Activated B cell treated with CpG ODN at 0.5 μM for 24 hours (primary cell): ENCODE measurements at regions not wholly inside any gene's neighbourhood (a gene's known extent, or its start where the extent isn't known, plus 50 kb on each side); places are given as distances from the start of the nearest gene placed in this dataset.

ENCODE experiments used
- ATAC-seq: fragments of 200-7000 bp; cut with Tn5 transposase; one replicate; pipeline ENCODE4 v1.10.0; 2021; ENCODE audit warnings: low read depth, mild to moderate bottlenecking, moderate library complexity
- CTCF ChIA-PET: fragments of 350-600 bp; sonication (Branson Sonifier 250); formaldehyde crosslinking; loops from one replicate; lab custom pipeline; 2021; ENCODE audit warnings: antibody characterized with exemption; lab: Charles Lee
- POLR2A ChIA-PET: fragments of 350-600 bp; sonication (Branson Sonifier 250); formaldehyde crosslinking; loops from one replicate; lab custom pipeline; 2021; ENCODE audit warnings: antibody characterized with exemption; lab: Charles Lee
- DNase-seq: peaks from one replicate; pipeline ENCODE4 v3.0.0; 2022
- H3K27ac Mint-ChIP-seq: one replicate; pipeline ENCODE4 v1.8.0; 2020; ENCODE audit warnings: mixed read lengths
- H3K27me3 Mint-ChIP-seq: one replicate; pipeline ENCODE4 v1.8.0; 2021; ENCODE audit warnings: mixed read lengths
- H3K36me3 Mint-ChIP-seq: one replicate; pipeline ENCODE4 v1.8.0; 2021; ENCODE audit warnings: low read depth, mixed read lengths
- H3K4me1 Mint-ChIP-seq: one replicate; pipeline ENCODE4 v1.8.0; 2021; ENCODE audit warnings: mixed read lengths
- H3K4me3 Mint-ChIP-seq: one replicate; pipeline ENCODE4 v1.8.0; 2020; ENCODE audit warnings: mild to moderate bottlenecking, mixed read lengths
- H3K9me3 Mint-ChIP-seq: one replicate; pipeline ENCODE4 v1.8.0; 2020; ENCODE audit warnings: mixed read lengths
- intact Hi-C: fragments of 100-400 bp; cut with micrococcal nuclease; formaldehyde crosslinking; loops from one replicate; pipeline ENCODE4 v1.15.1; 2024
- TF ChIP-seq, protein P1 (sequence below): fragments of 200-600 bp; IDR thresholded peaks from one replicate; pipeline ENCODE4 v1.8.0; 2022; ENCODE audit warnings: antibody characterized with exemption, mild to moderate bottlenecking

GRCh38 chr5:167802755-167803431 is 488.6 kb upstream of the WWC1 start:
- TF ChIP-seq, protein P1, sequence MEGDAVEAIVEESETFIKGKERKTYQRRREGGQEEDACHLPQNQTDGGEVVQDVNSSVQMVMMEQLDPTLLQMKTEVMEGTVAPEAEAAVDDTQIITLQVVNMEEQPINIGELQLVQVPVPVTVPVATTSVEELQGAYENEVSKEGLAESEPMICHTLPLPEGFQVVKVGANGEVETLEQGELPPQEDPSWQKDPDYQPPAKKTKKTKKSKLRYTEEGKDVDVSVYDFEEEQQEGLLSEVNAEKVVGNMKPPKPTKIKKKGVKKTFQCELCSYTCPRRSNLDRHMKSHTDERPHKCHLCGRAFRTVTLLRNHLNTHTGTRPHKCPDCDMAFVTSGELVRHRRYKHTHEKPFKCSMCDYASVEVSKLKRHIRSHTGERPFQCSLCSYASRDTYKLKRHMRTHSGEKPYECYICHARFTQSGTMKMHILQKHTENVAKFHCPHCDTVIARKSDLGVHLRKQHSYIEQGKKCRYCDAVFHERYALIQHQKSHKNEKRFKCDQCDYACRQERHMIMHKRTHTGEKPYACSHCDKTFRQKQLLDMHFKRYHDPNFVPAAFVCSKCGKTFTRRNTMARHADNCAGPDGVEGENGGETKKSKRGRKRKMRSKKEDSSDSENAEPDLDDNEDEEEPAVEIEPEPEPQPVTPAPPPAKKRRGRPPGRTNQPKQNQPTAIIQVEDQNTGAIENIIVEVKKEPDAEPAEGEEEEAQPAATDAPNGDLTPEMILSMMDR = no peak

DNA sequence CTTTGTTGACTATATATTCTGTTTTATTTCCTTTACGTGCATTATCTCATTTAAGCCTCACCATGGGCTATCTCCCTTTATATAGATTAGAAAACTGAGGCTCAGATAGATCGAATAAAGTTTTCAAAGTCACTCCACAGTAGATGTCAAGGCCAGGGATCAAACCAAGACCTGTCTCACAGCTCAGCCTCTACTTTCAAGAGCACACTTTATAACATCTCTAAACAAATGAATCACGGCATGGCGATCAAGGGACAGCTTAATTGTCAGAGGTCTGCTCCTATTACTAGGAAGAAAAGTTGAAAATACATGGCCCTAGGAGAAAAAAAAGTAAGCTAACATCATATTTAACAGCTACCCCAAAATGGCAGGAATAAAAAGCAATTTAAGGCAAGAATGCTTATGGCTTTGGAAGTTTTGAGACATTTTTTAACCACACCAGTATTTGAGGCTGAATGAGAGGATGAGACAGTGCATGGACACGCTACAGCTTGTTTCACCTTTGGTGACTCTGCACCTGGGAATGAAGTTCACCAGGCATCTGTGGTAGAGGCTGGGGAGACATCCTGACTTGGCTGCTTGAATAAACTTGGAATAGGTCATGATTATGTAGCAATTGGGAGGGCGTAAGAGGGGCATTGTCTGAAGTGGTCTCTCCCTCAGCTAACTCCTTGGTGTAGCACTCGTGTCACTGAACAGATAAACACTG is 486.8 kb upstream of the WWC1 start:
- H3K27ac Mint-ChIP-seq = no peak overlapping the region
- no peaks in the 10 kb centered on the region for H3K36me3 Mint-ChIP-seq
- POLR2A ChIA-PET = no interaction called here
- CTCF ChIA-PET = no interaction called here
- no peaks in the 10 kb centered on the region for H3K9me3 Mint-ChIP-seq
- intact Hi-C loops = no loop called here
- TF ChIP-seq, protein P1 = no peak
- H3K4me3 Mint-ChIP-seq = no peak overlapping the region
- H3K27me3 Mint-ChIP-seq = no peaks in the 10 kb centered on the region
- no peak for DNase-seq
- no peak for ATAC-seq
- H3K4me1 Mint-ChIP-seq = no peaks in the 10 kb centered on the region

More at GRCh38 chr5:167802755-167803431, 488.6 kb upstream of the WWC1 start:
- Mint-ChIP-seq H3K4me3 (no peak overlapping the region), H3K27ac (no peak overlapping the region), H3K4me1 (no peaks in the 10 kb centered on the region), H3K27me3 (no peaks in the 10 kb centered on the region), H3K9me3 (no peaks in the 10 kb centered on the region), H3K36me3 (no peaks in the 10 kb centered on the region)
- intact Hi-C loops = no loop called here
- no peak for DNase-seq
- ATAC-seq = no peak
- ChIA-PET CTCF (no interaction called here), POLR2A (no interaction called here)

GRCh38 chr5:167810573-167810972 is 480.9 kb upstream of the WWC1 start:
- H3K9me3 Mint-ChIP-seq = no peaks in the 10 kb centered on the region

GRCh38 chr5:167812871-167813270 is 478.6 kb upstream of the WWC1 start:
- POLR2A ChIA-PET = no interaction called here

More at GRCh38 chr5:167810573-167810972, 480.9 kb upstream of the WWC1 start:
- Mint-ChIP-seq H3K4me3 (no peak overlapping the region), H3K27me3 (no peaks in the 10 kb centered on the region), H3K27ac (no peak overlapping the region), H3K4me1 (no peaks in the 10 kb centered on the region), H3K36me3 (no peaks in the 10 kb centered on the region)
- no peak for DNase-seq
- ChIA-PET CTCF (no interaction called here), POLR2A (no interaction called here)
- TF ChIP-seq, protein P1 = no peak
- intact Hi-C loops = no loop called here
- ATAC-seq = no peak

GRCh38 chr5:167813389-167813788 is 478.1 kb upstream of the WWC1 start:
- H3K36me3 Mint-ChIP-seq = no peaks in the 10 kb centered on the region
- no peaks in the 10 kb centered on the region for H3K9me3 Mint-ChIP-seq
- H3K27ac Mint-ChIP-seq = no peak overlapping the region
- H3K27me3 Mint-ChIP-seq = no peaks in the 10 kb centered on the region
- TF ChIP-seq, protein P1 = no peak
- no peaks in the 10 kb centered on the region for H3K4me1 Mint-ChIP-seq
- H3K4me3 Mint-ChIP-seq = no peak overlapping the region
- ATAC-seq (no peak), DNase-seq (no peak)
- intact Hi-C loops = no loop called here
- ChIA-PET CTCF (no interaction called here), POLR2A (no interaction called here)

More at GRCh38 chr5:167812871-167813270, 478.6 kb upstream of the WWC1 start:
- Mint-ChIP-seq H3K4me1 (no peaks in the 10 kb centered on the region), H3K9me3 (no peaks in the 10 kb centered on the region), H3K4me3 (no peak overlapping the region), H3K36me3 (no peaks in the 10 kb centered on the region), H3K27me3 (no peaks in the 10 kb centered on the region), H3K27ac (no peak overlapping the region)
- TF ChIP-seq, protein P1 = no peak
- CTCF ChIA-PET = no interaction called here
- intact Hi-C loops = no loop called here
- no peak for ATAC-seq
- no peak for DNase-seq
